Hematopoietic multipotent progenitor cell treated with erythropoietin and hydrocortisone succinate and interleukin-3 and kit ligand, for 6 days (in vitro differentiated cells): ENCODE measurements at regions not wholly inside any gene's neighbourhood (a gene's known extent, or its start where the extent isn't known, plus 50 kb on each side); places are given as distances from the start of the nearest gene placed in this dataset.
A peak's percentile ranks its signal among the peaks of the same experiment; 100 is the strongest.
"Not testable (repeated sequence)": the region's sequence is repeated elsewhere in the genome, so short reads cannot be mapped to it uniquely, and the experiment has no call there.

ENCODE experiments used
- DNase-seq: peaks from one replicate; pipeline ENCODE4 v3.0.0-alpha.2; 2015

- no peak for DNase-seq
Observed at GRCh38 chr18:34942276-34942675, 98.9 kb upstream of the MAPRE2 start.

- DNase-seq: no peak
Observed at GRCh38 chr18:34942975-34943374, 98.2 kb upstream of the MAPRE2 start.

GRCh38 chr18:34943587-34943986 lies 97.6 kb upstream of the MAPRE2 start:
- DNase-seq: no peak

GRCh38 chr18:34947711-34948125 lies 93.5 kb upstream of the MAPRE2 start:
- peak; percentile 33 for DNase-seq

GRCh38 chr18:34951625-34952379 lies 89.4 kb upstream of the MAPRE2 start:
- DNase-seq: no peak

- DNase-seq: no peak
Observed at GRCh38 chr18:34953212-34953611, 88.0 kb upstream of the MAPRE2 start.

GRCh38 chr18:34955494-34955893 lies 85.7 kb upstream of the MAPRE2 start:
- not testable (repeated sequence) for DNase-seq

- no peak for DNase-seq
Observed at GRCh38 chr18:34956663-34957062, 84.5 kb upstream of the MAPRE2 start.

- DNase-seq: no peak
Observed at GRCh38 chr18:34957119-34957863, 83.9 kb upstream of the MAPRE2 start.

- no peak for DNase-seq
Observed at GRCh38 chr18:34957864-34958259, 83.4 kb upstream of the MAPRE2 start.

GRCh38 chr18:34959211-34959829 lies 81.9 kb upstream of the MAPRE2 start:
- DNase-seq: no peak

- no peak for DNase-seq
Observed at GRCh38 chr18:34959989-34960388, 81.2 kb upstream of the MAPRE2 start.

- DNase-seq: no peak
Observed at GRCh38 chr18:34965108-34965507, 76.1 kb upstream of the MAPRE2 start.

- no peak for DNase-seq
Observed at GRCh38 chr18:34965566-34965965, 75.6 kb upstream of the MAPRE2 start.

- no peak for DNase-seq
Observed at GRCh38 chr18:34970106-34970505, 71.1 kb upstream of the MAPRE2 start.

GRCh38 chr18:34971313-34971712 lies 69.9 kb upstream of the MAPRE2 start:
- DNase-seq: no peak

- DNase-seq: no peak
Observed at GRCh38 chr18:34972765-34973414, 68.3 kb upstream of the MAPRE2 start.

- DNase-seq: no peak
Observed at GRCh38 chr18:34976123-34976522, 65.1 kb upstream of the MAPRE2 start.

- no peak for DNase-seq
Observed at GRCh38 chr18:34976534-34976898, 64.7 kb upstream of the MAPRE2 start.

GRCh38 chr18:34976899-34977837 lies 64.0 kb upstream of the MAPRE2 start:
- peak; percentile 82 for DNase-seq

GRCh38 chr18:34977838-34978532 lies 63.2 kb upstream of the MAPRE2 start:
- DNase-seq: peak; percentile 64

GRCh38 chr18:34978533-34978893 lies 62.7 kb upstream of the MAPRE2 start:
- peak; percentile 25 for DNase-seq
